ENCODE measurements at regions not wholly inside any gene's neighbourhood (a gene's known extent, or its start where the extent isn't known, plus 50 kb on each side); places are given as distances from the start of the nearest gene placed in this dataset.

DNA sequence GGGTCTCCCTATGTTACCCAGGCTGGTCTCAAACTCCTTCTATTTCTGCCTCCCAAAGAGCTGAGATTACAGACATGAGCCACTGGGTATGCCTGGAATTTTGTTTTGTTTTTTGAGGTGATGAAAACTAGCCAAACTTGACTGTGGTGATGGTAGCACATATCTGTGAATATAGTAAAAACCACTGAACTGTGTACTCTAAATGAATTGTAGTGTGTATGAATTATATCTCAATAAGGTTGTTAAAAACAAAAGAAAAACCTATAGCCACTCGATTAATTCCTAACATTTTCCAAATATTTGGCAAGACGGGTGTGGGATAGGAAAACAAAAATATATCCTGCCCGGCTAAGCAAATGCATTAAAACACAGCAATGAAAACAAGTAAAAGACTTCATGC lies 1302.3 kb upstream of the CHAC2 start:
- Histone ChIP-seq H3K27ac (ENCODE audit: low read depth, low read length) (no peak overlapping the region), H3K27me3 (ENCODE audit: control insufficient read depth, insufficient read depth, low read length) (no peaks in the 10 kb centered on the region), H3K4me3 (ENCODE audit: low read depth, low read length) (no peak overlapping the region), H3K9me3 (ENCODE audit: control insufficient read depth, insufficient read depth, low read length) (no peaks in the 10 kb centered on the region)
- ChIA-PET CTCF (no interaction called here), POLR2A (no interaction called here)
- TF ChIP-seq, protein P1, sequence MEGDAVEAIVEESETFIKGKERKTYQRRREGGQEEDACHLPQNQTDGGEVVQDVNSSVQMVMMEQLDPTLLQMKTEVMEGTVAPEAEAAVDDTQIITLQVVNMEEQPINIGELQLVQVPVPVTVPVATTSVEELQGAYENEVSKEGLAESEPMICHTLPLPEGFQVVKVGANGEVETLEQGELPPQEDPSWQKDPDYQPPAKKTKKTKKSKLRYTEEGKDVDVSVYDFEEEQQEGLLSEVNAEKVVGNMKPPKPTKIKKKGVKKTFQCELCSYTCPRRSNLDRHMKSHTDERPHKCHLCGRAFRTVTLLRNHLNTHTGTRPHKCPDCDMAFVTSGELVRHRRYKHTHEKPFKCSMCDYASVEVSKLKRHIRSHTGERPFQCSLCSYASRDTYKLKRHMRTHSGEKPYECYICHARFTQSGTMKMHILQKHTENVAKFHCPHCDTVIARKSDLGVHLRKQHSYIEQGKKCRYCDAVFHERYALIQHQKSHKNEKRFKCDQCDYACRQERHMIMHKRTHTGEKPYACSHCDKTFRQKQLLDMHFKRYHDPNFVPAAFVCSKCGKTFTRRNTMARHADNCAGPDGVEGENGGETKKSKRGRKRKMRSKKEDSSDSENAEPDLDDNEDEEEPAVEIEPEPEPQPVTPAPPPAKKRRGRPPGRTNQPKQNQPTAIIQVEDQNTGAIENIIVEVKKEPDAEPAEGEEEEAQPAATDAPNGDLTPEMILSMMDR (IDR thresholded peaks at IDR 0.05; ENCODE audit: low read depth, low read length), result no peak
- DNase-seq (ENCODE audit: low read depth, low spot score), result peak; percentile 11

DNA sequence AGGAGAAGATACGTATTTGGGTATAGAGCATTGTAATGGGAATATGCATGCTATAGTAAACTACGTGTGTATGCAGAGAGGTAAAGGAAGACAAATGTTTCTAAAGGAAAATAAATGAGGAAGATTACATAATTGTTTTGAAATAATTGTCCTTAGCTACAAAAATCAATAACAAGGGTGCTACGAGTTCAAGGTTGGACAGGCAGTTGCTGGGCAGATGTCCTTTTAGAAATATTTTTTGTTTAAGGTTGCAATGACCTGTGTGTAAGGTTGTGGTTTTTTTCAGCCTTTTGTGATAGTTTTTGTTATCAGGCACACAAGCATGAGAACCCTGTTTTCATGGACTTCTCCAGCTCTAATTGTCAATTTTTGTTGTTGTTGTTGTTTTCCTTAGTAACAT lies 1304.1 kb upstream of the CHAC2 start:
- Histone ChIP-seq H3K9me3 (ENCODE audit: control insufficient read depth, insufficient read depth, low read length) (no peaks in the 10 kb centered on the region), H3K4me3 (ENCODE audit: low read depth, low read length) (no peak overlapping the region), H3K27ac (ENCODE audit: low read depth, low read length) (no peak overlapping the region), H3K27me3 (ENCODE audit: control insufficient read depth, insufficient read depth, low read length) (no peaks in the 10 kb centered on the region)
- TF ChIP-seq, protein P1 (IDR thresholded peaks at IDR 0.05; ENCODE audit: low read depth, low read length), result no peak
- CTCF ChIA-PET, result no interaction called here
- DNase-seq (ENCODE audit: low read depth, low spot score), result no peak
- POLR2A ChIA-PET, result no interaction called here

DNA sequence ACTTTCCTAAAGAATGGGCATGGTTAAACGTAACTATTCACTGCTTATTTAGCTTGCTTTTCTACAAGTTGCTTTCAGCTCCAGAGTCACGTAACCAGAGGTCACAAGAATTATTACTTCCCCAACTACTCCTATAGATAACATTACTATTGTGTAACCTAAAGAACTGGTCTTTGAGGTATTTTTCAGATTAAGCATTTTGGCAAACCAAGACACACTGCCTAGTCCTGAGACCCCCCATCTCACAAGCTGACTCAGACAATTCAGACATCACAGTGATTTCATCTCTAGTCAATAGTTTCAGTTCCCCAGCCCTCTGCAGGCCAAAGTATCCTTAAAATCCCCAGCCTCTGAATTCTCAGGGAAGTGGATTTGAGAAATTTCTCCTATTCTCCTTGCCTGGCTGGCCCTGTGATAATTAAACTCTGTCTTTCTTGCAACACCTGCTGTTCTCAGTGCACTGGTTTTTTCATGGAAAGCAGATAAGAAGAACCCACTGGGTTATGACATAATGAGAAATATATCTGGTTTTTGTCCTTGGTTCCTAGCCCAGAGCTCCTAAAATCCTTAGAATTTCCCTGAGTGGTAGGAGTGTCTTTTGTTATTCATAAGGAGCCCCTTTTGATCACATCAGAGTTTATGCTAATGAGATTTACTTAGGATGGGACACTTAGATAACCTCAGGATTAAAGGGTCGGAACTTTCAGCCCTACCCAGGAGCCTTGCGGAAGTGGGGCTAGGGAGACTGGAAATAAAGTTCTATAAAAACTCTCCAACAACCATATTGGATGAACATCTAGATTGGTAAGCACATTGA lies 1310.8 kb upstream of the CHAC2 start:
- TF ChIP-seq, protein P1 (IDR thresholded peaks at IDR 0.05; ENCODE audit: low read depth, low read length), result no peak
- H3K27me3 ChIP-seq (ENCODE audit: control insufficient read depth, insufficient read depth, low read length), result no peaks in the 10 kb centered on the region
- CTCF ChIA-PET, result no interaction called here
- no peaks in the 10 kb centered on the region for H3K9me3 ChIP-seq (ENCODE audit: control insufficient read depth, insufficient read depth, low read length)
- POLR2A ChIA-PET, result no interaction called here
- DNase-seq (ENCODE audit: low read depth, low spot score), result no peak
- H3K27ac ChIP-seq (ENCODE audit: low read depth, low read length), result no peak overlapping the region
- no peak overlapping the region for H3K4me3 ChIP-seq (ENCODE audit: low read depth, low read length)

DNA sequence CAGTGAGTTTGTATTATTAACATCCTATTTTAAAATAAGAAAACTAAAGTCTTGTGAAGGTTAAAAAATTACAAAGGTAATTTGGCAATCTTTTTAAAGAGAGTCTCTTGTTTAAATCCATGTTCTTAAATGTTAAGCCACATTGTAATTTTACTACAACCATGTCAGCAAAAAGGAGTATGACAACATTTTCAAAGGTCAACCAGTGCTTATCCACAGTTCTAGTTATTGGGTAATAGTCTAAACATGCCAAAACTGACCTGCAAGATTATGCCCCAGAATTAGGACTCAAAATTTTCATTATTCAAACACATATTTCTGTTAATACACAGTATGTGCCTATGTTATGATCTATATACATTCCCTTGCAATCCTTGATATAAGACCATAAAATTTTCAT lies 1312.6 kb upstream of the CHAC2 start:
- CTCF ChIA-PET, result no interaction called here

DNA sequence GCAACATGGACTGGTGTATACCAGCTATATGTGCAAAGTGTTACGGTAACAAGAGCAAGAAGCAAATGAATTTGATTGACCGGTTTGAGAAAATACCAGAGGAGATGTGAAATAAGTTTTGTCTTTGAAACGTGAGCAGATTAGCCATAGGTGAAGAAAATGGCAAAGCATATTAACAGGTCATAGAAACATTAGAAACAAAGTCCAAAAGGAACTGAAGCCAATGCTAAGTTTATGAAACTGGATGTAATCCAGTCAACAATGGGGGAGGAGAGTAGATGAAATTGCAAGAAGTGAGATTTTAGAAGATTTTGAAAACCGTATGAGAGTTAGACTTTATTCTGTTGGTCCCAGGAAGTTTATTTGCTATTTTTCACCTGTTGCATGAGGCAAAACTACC lies 1315.4 kb upstream of the CHAC2 start:
- no peak overlapping the region for H3K27ac ChIP-seq (ENCODE audit: low read depth, low read length)
- ChIA-PET POLR2A (no interaction called here), CTCF (no interaction called here)
- H3K27me3 ChIP-seq (ENCODE audit: control insufficient read depth, insufficient read depth, low read length), result no peaks in the 10 kb centered on the region
- DNase-seq (ENCODE audit: low read depth, low spot score), result no peak
- H3K4me3 ChIP-seq (ENCODE audit: low read depth, low read length), result no peak overlapping the region
- H3K9me3 ChIP-seq (ENCODE audit: control insufficient read depth, insufficient read depth, low read length), result no peaks in the 10 kb centered on the region
- TF ChIP-seq, protein P1 (IDR thresholded peaks at IDR 0.05; ENCODE audit: low read depth, low read length), result no peak

More for the DNA sequence above, 1312.6 kb upstream of the CHAC2 start:
- no peak for DNase-seq (ENCODE audit: low read depth, low spot score)
- Histone ChIP-seq H3K27me3 (ENCODE audit: control insufficient read depth, insufficient read depth, low read length) (no peaks in the 10 kb centered on the region), H3K9me3 (ENCODE audit: control insufficient read depth, insufficient read depth, low read length) (no peaks in the 10 kb centered on the region), H3K27ac (ENCODE audit: low read depth, low read length) (no peak overlapping the region), H3K4me3 (ENCODE audit: low read depth, low read length) (no peak overlapping the region)
- POLR2A ChIA-PET, result no interaction called here
- TF ChIP-seq, protein P1 (IDR thresholded peaks at IDR 0.05; ENCODE audit: low read depth, low read length), result no peak

Data from AG04450 (cell line).